ENCODE measurements at regions not wholly inside any gene's neighbourhood (a gene's known extent, or its start where the extent isn't known, plus 50 kb on each side); places are given as distances from the start of the nearest gene placed in this dataset.
A peak's percentile ranks its signal among the peaks of the same experiment; 100 is the strongest.

DNA sequence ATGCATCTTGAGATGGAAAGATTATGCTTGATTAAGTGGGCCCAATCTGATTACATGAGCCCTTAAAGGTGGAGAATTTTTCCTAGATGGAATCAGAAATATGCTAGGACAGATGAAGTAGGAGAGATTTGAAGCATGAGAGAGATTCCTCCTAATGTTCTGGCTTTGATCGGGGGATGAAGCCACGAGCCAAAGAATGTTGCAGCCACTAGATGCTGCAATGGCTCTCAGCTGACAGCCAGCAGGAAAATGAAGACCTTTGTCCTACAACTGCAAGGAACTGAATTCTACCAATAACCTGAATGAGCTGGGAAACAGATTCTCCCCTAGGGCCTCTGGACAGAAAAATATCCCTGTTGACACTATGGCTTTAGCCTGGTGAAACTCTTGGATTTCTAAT is 82.6 kb upstream of the ATP2B1 start:
- TF ChIP-seq CTCF (conservative IDR thresholded peaks at IDR 0.05), result no peak
- peaks cover 4% of the 10 kb centered on the region for H3K9me3 Mint-ChIP-seq

GRCh38 chr12:89789862-89790261 is 81.2 kb upstream of the ATP2B1 start:
- no peaks in the 10 kb centered on the region for H3K4me1 Mint-ChIP-seq (ENCODE audit: unreplicated experiment)
- no peak for DNase-seq (ENCODE audit: extremely low spot score, unreplicated experiment)
- H3K27ac Mint-ChIP-seq, result no peak overlapping the region
- TF ChIP-seq CTCF (conservative IDR thresholded peaks at IDR 0.05), result no peak
- H3K36me3 Mint-ChIP-seq, result peaks cover 8% of the 10 kb centered on the region
- peak overlapping the region; percentile 32 for H3K4me3 Mint-ChIP-seq
- H3K9me3 Mint-ChIP-seq, result peaks cover 7% of the 10 kb centered on the region
- no peaks in the 10 kb centered on the region for H3K27me3 Mint-ChIP-seq

More for the DNA sequence above, 82.6 kb upstream of the ATP2B1 start:
- Mint-ChIP-seq H3K27me3 (no peaks in the 10 kb centered on the region), H3K4me1 (ENCODE audit: unreplicated experiment) (no peaks in the 10 kb centered on the region), H3K36me3 (peaks cover 4% of the 10 kb centered on the region), H3K27ac (no peak overlapping the region), H3K4me3 (no peak overlapping the region)
- DNase-seq (ENCODE audit: extremely low spot score, unreplicated experiment), result no peak

DNA sequence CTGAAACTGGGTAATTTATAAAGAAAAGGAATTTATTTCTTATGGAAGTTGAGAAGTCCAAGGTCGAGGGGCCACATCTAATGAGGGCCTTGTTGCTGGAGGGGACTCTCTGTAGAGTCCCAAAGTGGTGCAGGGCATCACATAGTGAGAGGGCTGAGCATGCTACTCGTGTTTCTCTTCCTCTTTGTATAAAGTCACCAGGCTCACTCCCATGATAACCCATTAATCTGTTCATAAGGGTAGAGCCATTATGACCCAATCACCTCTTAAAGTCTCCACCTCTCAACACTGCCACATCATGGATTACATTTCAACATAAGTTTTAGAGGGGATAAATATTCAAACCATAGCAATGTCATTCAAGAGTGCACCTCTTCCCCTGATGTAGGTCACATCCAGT is 79.1 kb upstream of the ATP2B1 start:
- Mint-ChIP-seq H3K4me3 (no peak overlapping the region), H3K36me3 (peaks cover 8% of the 10 kb centered on the region), H3K4me1 (ENCODE audit: unreplicated experiment) (no peaks in the 10 kb centered on the region), H3K27ac (no peak overlapping the region), H3K9me3 (peaks cover 7% of the 10 kb centered on the region), H3K27me3 (no peaks in the 10 kb centered on the region)
- no peak for DNase-seq (ENCODE audit: extremely low spot score, unreplicated experiment)
- no peak for TF ChIP-seq CTCF (conservative IDR thresholded peaks at IDR 0.05)

DNA sequence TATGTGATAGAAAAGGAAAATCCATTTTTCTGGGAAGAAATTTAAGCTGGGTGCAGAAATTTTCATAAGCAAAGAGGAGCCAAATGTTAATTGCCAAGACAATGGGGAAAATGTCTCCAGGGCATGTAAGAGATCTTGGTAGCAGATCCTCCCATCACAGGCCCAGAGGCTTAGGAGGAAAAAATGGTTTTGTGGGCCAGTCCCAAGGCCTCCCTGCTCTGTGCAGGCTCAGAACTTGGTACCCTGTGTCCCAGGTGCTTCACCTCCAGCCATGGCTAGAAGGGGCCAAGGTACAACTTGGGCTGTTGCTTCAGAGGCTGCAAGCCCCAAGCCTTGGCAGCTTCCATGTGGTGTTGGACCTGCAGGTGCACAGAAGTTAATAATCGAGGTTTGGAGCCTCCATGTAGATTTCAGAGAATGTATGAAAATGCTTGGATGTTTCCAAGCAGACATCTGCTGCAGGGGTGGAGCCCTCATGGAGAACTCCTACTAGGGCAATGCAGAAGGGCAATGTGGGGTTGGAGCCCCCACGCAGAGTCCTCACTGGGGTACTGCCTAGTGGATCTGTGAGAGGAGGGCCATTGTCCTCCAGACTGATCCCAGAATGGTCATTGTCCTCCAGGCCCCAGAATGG is 77.7 kb upstream of the ATP2B1 start:
- H3K27ac Mint-ChIP-seq, result no peak overlapping the region
- peaks cover 8% of the 10 kb centered on the region for H3K36me3 Mint-ChIP-seq
- H3K27me3 Mint-ChIP-seq, result no peaks in the 10 kb centered on the region
- DNase-seq (ENCODE audit: extremely low spot score, unreplicated experiment), result no peak
- TF ChIP-seq CTCF (conservative IDR thresholded peaks at IDR 0.05), result no peak
- H3K9me3 Mint-ChIP-seq, result peaks cover 7% of the 10 kb centered on the region
- no peaks in the 10 kb centered on the region for H3K4me1 Mint-ChIP-seq (ENCODE audit: unreplicated experiment)
- H3K4me3 Mint-ChIP-seq, result no peak overlapping the region

DNA sequence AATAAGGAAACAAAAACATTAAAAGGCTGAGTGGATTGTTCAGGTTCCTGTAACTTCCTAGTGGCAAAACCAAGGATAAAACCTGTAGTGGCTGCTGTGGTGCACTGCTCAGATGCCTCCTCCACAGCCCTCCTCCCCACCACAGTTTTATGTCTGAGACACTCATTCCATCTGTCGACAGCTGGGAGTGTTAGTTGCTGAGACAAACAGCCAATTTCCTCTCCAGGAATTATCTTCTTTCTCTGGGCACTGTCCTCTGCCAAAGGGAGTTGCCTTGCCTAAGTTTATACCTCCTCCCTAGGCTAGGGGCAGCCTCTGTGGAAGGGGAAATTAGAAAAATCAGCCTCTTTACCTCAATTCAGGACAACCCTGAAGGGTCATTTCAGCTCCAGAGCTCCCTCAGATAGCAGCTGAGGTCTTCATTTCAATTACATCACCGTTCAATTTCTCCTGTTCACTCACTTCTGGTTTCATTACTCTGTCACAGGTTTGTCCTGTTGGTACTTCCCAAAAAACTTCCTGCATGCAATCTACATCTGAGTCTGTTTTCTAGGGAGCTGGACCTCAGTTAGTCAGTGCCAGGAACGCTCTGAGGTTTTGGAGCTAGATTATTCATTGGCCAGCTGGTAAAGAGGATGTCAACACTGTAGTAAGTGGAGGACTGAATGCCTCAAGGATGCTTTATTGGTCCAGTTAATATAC is 74.9 kb upstream of the ATP2B1 start:
- H3K27ac Mint-ChIP-seq, result no peak overlapping the region

More for the DNA sequence above, 74.9 kb upstream of the ATP2B1 start:
- Mint-ChIP-seq H3K4me1 (ENCODE audit: unreplicated experiment) (no peaks in the 10 kb centered on the region), H3K4me3 (no peak overlapping the region), H3K27me3 (no peaks in the 10 kb centered on the region), H3K9me3 (peaks cover 7% of the 10 kb centered on the region), H3K36me3 (peaks cover 8% of the 10 kb centered on the region)
- TF ChIP-seq CTCF (conservative IDR thresholded peaks at IDR 0.05), result no peak
- DNase-seq (ENCODE audit: extremely low spot score, unreplicated experiment), result no peak
